AG04450 (cell line): ENCODE measurements at regions not wholly inside any gene's neighbourhood (a gene's known extent, or its start where the extent isn't known, plus 50 kb on each side); places are given as distances from the start of the nearest gene placed in this dataset.
"Not testable (repeated sequence)": the region's sequence is repeated elsewhere in the genome, so short reads cannot be mapped to it uniquely, and the experiment has no call there.

ENCODE experiments used
- CTCF ChIA-PET: fragments of 300-600, 350-600 bp; formaldehyde crosslinking; extraction: SDS; loops from one replicate; lab custom pipeline; 2022; ENCODE audit warnings: antibody characterized with exemption, inconsistent platforms; lab: Charles Lee
- POLR2A ChIA-PET: fragments of 350-600 bp; formaldehyde crosslinking; extraction: SDS; loops from one replicate; lab custom pipeline; 2021; ENCODE audit warnings: antibody characterized with exemption, inconsistent platforms; lab: Yijun Ruan, JAX
- DNase-seq: peaks from one replicate; pipeline ENCODE4 v3.0.0-alpha.2; 2011; ENCODE audit warnings: low read depth, low spot score
- H3K27ac ChIP-seq: one replicate; pipeline ENCODE4 v1.5.1; 2012; ENCODE audit warnings: low read depth, low read length, control low read depth
- H3K27me3 ChIP-seq: one replicate; pipeline ENCODE4 v1.6.0; 2012; ENCODE audit warnings: low read length; ENCODE audit not compliant: control insufficient read depth, insufficient read depth
- H3K4me3 ChIP-seq: 2 replicates; pipeline ENCODE4 v1.5.1; 2011; ENCODE audit warnings: mild to moderate bottlenecking, low read depth, low read length, control low read depth
- H3K9me3 ChIP-seq: 2 replicates; pipeline ENCODE4 v1.5.1; 2012; ENCODE audit warnings: low read length; ENCODE audit not compliant: control insufficient read depth, insufficient read depth
- CTCF ChIP-seq: IDR thresholded peaks from 2 replicates; pipeline ENCODE4 v1.5.1; 2011; ENCODE audit warnings: low read depth, low read length, control low read depth, inconsistent platforms

- H3K9me3 ChIP-seq, POLR2A ChIA-PET, H3K27ac ChIP-seq, H3K4me3 ChIP-seq, DNase-seq, CTCF ChIA-PET, H3K27me3 ChIP-seq: not testable (repeated sequence)
Measured at GRCh38 chr7:136260591-136260990, 283.4 kb upstream of the MTPN start.

GRCh38 chr7:136259074-136259473, 281.9 kb upstream of the MTPN start:
- Histone ChIP-seq H3K27ac (no peak overlapping the region), H3K9me3 (peaks cover 3% of the 10 kb centered on the region; the same call in 1 of the 2 replicates), H3K4me3 (no peak overlapping the region), H3K27me3 (no peaks in the 10 kb centered on the region)
- no peak for TF ChIP-seq CTCF
- no peak for DNase-seq
- CTCF ChIA-PET, result no interaction called here
- POLR2A ChIA-PET, result no interaction called here

- DNase-seq, result no peak
- ChIA-PET POLR2A (no interaction called here), CTCF (no interaction called here)
- no peak for TF ChIP-seq CTCF
- Histone ChIP-seq H3K27ac (no peak overlapping the region), H3K27me3 (no peaks in the 10 kb centered on the region), H3K4me3 (no peak overlapping the region), H3K9me3 (peaks cover 3% of the 10 kb centered on the region; the same call in 1 of the 2 replicates)
Measured at GRCh38 chr7:136256491-136256890, 279.3 kb upstream of the MTPN start.

GRCh38 chr7:136254148-136254547, 277.0 kb upstream of the MTPN start:
- POLR2A ChIA-PET, result no interaction called here
- no peak for TF ChIP-seq CTCF
- DNase-seq, result no peak

GRCh38 chr7:136251826-136252225, 274.7 kb upstream of the MTPN start:
- no peak for DNase-seq
- Histone ChIP-seq H3K27me3 (no peaks in the 10 kb centered on the region), H3K27ac (no peak overlapping the region), H3K4me3 (no peak overlapping the region), H3K9me3 (no peaks in the 10 kb centered on the region)
- ChIA-PET POLR2A (no interaction called here), CTCF (no interaction called here)
- TF ChIP-seq CTCF, result no peak

More at GRCh38 chr7:136254148-136254547, 277.0 kb upstream of the MTPN start:
- CTCF ChIA-PET, result no interaction called here
- Histone ChIP-seq H3K4me3 (no peak overlapping the region), H3K27ac (no peak overlapping the region), H3K9me3 (no peaks in the 10 kb centered on the region), H3K27me3 (no peaks in the 10 kb centered on the region)

- Histone ChIP-seq H3K27me3 (no peaks in the 10 kb centered on the region), H3K27ac (no peak overlapping the region), H3K9me3 (no peaks in the 10 kb centered on the region), H3K4me3 (no peak overlapping the region)
- CTCF ChIA-PET, result no interaction called here
- POLR2A ChIA-PET, result no interaction called here
- TF ChIP-seq CTCF, result no peak
- DNase-seq, result no peak
Measured at GRCh38 chr7:136247211-136247610, 270.1 kb upstream of the MTPN start.
